ENCODE measurements at regions not wholly inside any gene's neighbourhood (a gene's known extent, or its start where the extent isn't known, plus 50 kb on each side); places are given as distances from the start of the nearest gene placed in this dataset.
"Not testable (repeated sequence)": the region's sequence is repeated elsewhere in the genome, so short reads cannot be mapped to it uniquely, and the experiment has no call there.

DNA sequence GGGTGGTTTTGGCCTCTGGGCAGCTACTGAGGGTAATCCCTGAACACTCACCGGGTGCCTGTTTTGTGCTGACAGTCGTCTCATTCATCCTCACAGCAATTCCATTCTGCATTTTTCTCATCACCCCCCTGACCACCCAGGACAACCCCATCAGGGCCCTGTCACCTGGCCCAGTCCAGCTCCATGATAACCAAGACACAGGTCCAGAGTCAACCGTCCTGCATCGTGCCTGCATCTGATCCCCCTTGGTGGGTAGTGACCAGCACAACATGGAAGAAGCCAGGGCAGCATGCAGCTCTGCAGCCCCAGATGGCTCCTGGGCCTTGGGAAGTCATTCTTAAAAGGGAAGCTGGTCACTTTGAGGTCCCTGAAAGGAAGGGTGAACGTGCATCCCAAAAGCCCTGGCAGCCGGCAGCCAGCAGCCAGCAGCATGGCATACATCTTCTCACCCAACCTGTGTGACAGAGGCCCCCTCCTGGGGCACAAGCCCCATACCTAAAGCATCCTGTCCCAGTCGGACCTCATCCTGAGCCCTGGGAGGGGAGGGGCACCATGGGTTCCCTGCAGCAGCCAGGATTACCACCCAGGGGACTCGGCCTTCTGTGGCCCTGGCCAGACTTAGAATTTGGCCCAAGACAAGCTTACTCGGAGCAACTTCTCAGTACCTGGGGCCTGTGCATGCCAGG is 574.2 kb downstream of the CWH43 start:
- CTCF ChIA-PET; DNase-seq (ENCODE audit: extremely low spot score); POLR2A ChIA-PET: not testable (repeated sequence)

DNA sequence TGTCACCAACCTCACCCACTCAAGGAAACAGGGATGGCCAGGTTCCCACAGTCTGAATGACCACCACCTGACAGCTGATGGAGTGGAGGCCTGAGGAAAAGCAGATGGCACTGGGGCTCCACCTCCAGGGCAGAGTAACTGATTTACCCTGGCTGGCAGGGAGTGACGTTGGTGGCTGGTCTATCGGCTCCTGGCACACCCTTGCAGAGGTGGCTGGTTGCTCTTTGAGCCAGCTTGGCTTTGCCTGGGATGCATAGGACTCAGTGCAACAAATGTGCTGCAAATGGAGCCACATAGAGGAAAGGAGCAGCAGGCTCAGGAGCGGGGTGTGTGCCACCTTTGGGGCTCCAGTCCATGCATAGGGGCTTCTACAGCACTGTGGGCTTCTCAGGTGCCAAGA is 574.8 kb downstream of the CWH43 start:
- POLR2A ChIA-PET; CTCF ChIA-PET; DNase-seq (ENCODE audit: extremely low spot score): not testable (repeated sequence)

DNA sequence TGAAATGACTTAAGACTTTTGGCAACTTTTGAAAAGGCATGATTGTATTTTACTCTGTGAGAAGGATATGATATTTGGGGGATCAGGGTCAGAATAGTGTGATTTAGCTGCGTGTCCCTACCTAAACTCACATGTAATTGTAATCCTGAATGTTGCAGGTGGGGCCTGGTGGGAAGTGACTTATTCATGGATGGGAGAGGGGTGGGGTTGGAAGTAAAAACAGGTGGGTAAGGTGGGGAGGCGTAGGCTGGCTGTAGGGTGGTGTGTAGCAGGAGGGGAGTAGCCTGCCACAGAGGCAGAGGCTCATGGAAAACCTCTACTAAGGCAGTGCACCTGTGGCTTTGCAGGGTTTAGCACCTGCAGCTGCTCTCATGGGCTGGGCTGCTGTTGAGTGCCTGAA is 584.2 kb downstream of the CWH43 start:
- CTCF ChIA-PET; DNase-seq (ENCODE audit: extremely low spot score); POLR2A ChIA-PET: not testable (repeated sequence)

DNA sequence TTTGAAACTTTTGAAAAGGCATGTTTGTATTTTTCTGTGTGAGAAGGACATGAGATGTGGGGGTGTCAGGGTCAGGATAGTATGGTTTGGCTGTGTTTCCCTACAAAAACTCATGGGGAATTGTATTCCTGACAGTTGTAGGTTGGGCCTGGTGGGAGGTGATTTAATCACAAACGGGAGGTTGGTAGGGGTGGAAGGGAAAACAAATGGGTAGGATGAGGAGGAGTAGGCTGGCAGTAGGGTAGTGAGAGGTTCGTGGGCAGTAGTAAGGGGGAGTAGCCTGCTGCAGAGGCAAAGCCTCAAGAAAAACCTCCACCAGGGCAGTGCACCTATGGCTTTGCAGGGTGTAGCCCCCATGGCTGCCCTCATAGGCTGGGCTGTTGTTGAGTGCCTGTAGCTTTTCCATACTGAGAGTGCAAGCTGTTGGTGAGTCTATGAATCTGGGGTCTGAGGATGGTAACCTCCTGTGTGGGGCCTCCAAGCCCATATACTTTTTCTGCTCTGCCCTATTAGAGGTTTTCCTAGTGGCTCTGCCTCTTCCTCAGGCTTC is 587.7 kb downstream of the CWH43 start:
- DNase-seq (ENCODE audit: extremely low spot score); POLR2A ChIA-PET; CTCF ChIA-PET: not testable (repeated sequence)

DNA sequence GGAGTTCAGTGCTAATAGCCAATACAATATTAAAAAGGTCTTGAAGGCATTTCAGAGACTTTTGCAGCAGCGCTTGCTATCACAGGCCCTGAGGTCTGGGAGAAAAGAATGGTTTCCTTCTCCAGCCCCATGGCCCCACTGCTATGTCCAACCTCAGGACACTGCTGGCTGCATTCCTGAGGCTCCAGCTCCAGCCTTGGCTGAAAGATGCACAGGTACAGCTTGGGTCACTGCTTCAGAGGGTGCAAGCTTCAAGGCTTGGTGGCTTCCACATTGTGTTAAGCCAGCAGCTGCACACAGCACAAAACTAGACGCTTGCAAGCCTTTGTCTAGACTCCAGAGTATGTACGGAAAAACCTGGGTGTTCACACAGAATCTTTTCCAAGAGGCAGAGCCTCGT is 589.2 kb downstream of the CWH43 start:
- POLR2A ChIA-PET; CTCF ChIA-PET; DNase-seq (ENCODE audit: extremely low spot score): not testable (repeated sequence)

DNA sequence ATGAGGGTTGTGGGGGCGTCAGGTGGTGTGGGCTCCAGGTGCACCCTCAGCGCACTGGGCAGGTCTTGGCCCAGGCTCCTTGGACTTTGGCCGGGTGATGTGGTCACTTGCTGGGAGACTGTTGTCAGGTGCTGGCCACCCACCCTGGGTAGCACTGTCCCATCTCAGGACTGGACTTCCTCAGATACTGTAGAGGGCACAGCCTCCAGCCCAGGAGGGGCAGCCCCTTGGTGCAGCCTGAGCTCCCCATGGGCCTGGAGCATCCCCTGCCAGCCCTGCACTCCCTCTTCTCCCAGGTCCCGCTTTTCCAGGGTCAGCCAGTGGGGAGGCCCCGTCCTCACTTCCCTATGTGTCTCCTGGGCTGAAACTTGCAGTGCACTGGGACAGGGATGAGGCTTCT is 592.3 kb downstream of the CWH43 start:
- CTCF ChIA-PET; DNase-seq (ENCODE audit: extremely low spot score); POLR2A ChIA-PET: not testable (repeated sequence)

DNA sequence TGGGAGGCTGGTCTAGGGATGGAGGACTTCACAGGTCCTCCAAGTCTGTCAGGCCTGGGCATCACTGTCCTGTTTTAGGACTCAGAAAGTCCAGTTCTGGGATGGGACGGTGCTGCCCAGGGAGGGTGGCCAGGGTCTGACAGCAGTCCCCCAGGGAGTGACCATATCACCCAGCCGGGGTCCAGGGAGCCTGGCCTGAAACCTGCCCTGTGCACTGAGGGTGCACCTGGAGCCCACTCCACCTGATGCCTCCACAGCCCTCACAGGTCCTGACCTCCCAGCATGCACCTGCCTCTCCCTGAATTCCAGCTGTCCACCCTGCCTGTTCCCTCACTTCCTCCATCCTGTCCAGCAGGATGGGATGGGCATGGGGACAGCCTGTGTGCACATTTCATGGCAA is 592.8 kb downstream of the CWH43 start:
- CTCF ChIA-PET; POLR2A ChIA-PET; DNase-seq (ENCODE audit: extremely low spot score): not testable (repeated sequence)

DNA sequence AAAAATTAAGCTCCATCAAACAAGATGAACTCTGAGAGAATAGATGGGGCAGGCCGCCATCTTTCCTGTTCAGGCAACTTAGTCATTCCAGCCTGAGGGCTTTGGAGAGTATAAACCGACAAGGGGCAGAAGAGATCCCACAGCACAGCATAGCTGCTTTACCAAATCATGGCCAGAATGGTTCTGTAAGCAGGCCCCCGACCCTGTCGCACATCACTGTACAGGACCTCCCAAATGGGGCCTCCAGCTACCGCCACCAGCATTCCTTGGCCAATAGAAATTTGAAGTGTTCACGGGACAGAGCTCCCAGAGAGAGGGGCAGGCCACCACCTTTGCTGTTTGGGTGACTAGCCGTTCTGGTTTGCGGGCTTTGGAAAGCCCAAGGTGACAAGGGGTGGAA is 594.1 kb downstream of the CWH43 start:
- CTCF ChIA-PET; DNase-seq (ENCODE audit: extremely low spot score): not testable (repeated sequence)

DNA sequence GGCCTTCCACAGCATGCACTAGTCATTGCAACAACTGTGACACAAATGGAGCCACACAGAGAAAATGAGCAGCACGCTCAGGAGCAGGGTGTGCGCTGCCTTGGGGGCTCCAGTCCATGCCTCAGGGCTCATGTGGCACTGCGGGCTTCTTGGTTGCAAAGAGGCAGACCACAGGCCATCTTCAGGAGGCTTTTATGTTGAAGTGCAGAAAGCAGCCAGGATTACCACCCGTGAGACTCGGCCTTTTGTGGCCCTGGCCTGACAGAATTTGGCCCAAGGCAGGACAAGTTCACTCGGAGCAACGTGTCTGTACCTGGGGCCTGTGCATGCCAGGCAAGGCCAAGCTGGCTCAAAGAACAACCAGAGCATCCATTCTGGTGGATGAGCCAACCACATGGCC is 602.3 kb downstream of the CWH43 start:
- CTCF ChIA-PET; POLR2A ChIA-PET; DNase-seq (ENCODE audit: extremely low spot score): not testable (repeated sequence)

More for the DNA sequence above, 594.1 kb downstream of the CWH43 start:
- POLR2A ChIA-PET, result not testable (repeated sequence)

DNA sequence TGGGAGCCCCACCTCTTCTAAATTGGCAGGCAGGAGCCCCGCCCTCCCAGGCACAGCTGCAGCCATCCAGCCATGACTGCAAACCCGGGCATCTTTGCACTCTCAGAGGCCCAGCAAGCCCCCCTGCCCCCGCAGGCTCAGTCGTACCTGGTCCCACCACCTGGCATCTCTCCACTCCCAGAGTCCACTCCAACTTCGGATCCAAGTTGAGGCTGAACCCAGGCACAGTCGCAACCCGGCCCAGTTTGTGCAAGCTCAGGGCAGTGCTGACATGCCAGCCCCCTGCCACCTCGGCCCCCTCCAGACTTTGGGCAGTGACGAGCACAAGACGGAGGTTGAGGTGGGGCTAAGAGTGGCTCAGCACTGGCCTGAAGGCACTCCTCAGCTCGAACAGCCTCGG is 632.4 kb downstream of the CWH43 start:
- CTCF ChIA-PET, POLR2A ChIA-PET: not testable (repeated sequence)

DNA sequence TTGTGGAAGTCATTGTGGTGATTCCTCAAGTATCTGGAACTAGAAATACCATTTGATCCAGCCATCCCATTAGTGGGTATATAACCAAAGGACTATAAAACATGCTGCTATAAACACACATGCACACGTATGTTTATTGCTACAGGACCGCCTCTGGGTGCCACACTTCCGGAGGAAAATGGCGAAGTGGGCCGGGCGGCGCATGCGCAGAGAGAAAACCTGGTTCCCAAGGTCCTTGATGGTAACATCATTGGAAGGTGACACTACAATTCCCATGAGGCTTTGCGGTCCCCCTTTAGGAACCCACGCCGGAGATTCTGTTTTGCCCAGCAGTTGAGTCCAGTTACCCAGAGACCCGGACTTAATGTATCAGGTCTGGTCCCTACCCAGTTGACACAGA is 640.4 kb downstream of the CWH43 start:
- POLR2A ChIA-PET; CTCF ChIA-PET; DNase-seq (ENCODE audit: extremely low spot score): not testable (repeated sequence)

More for the DNA sequence above, 632.4 kb downstream of the CWH43 start:
- not testable (repeated sequence) for DNase-seq (ENCODE audit: extremely low spot score)

Data from GM10248 (cell line).